ENCODE measurements at regions not wholly inside any gene's neighbourhood (a gene's known extent, or its start where the extent isn't known, plus 50 kb on each side); places are given as distances from the start of the nearest gene placed in this dataset.

GRCh38 chr16:26708428-26708827, 358.3 kb upstream of the C16orf82 start:
- no peaks in the 10 kb centered on the region for H3K27me3 ChIP-seq (replicated peaks; ENCODE audit: insufficient read depth)
- H3K79me2 ChIP-seq (ENCODE audit: insufficient read depth): no peaks in the 10 kb centered on the region
- H3K4me2 ChIP-seq (ENCODE audit: unreplicated experiment): no peak overlapping the region
- H3K9ac ChIP-seq: no peak overlapping the region
- H3F3A ChIP-seq (ENCODE audit: insufficient read depth): no peaks in the 10 kb centered on the region
- no peak overlapping the region for H2AFZ ChIP-seq
- peak; percentile 4 for DNase-seq
- no peaks in the 10 kb centered on the region for H3K9me2 ChIP-seq (ENCODE audit: insufficient read depth)
- H3K27ac ChIP-seq: no peak overlapping the region
- TF ChIP-seq EZH2phosphoT487 (IDR thresholded peaks at IDR 0.05; ENCODE audit: insufficient read depth, low read depth) (no peak), EZH2 (IDR thresholded peaks at IDR 0.05; ENCODE audit: insufficient read depth, poor library complexity, severe bottlenecking) (no peak)
- 33 to 49% methylated on average over 2 of the region's 2 CpGs for WGBS, 2 experiments (ENCODE audit: low coverage in 1 of 2, low lambda C conversion rate in 2 of 2, missing lambda C conversion rate in 2 of 2)
- no peaks in the 10 kb centered on the region for H3K4me1 ChIP-seq (ENCODE audit: insufficient read depth)
- no peaks in the 10 kb centered on the region for H3K36me3 ChIP-seq (ENCODE audit: low read depth)
- no peak overlapping the region for H3K4me3 ChIP-seq
- in situ Hi-C loops (cut with MboI): no loop called here
- H3K9me3 ChIP-seq (ENCODE audit: low read depth): no peaks in the 10 kb centered on the region
- H4K20me1 ChIP-seq (ENCODE audit: insufficient read depth): no peaks in the 10 kb centered on the region

- no peaks in the 10 kb centered on the region for H3K27me3 ChIP-seq (replicated peaks; ENCODE audit: insufficient read depth)
- no peak for DNase-seq
- TF ChIP-seq EZH2 (IDR thresholded peaks at IDR 0.05; ENCODE audit: insufficient read depth, poor library complexity, severe bottlenecking) (no peak), EZH2phosphoT487 (IDR thresholded peaks at IDR 0.05; ENCODE audit: insufficient read depth, low read depth) (no peak)
- H3K9ac ChIP-seq: no peak overlapping the region
- no peaks in the 10 kb centered on the region for H3F3A ChIP-seq (ENCODE audit: insufficient read depth)
- no peaks in the 10 kb centered on the region for H3K36me3 ChIP-seq (ENCODE audit: low read depth)
- H4K20me1 ChIP-seq (ENCODE audit: insufficient read depth): no peaks in the 10 kb centered on the region
- H3K27ac ChIP-seq: no peak overlapping the region
- in situ Hi-C loops (cut with MboI): no loop called here
- H3K79me2 ChIP-seq (ENCODE audit: insufficient read depth): no peaks in the 10 kb centered on the region
- no peak overlapping the region for H2AFZ ChIP-seq
- no peaks in the 10 kb centered on the region for H3K9me3 ChIP-seq (ENCODE audit: low read depth)
- H3K4me3 ChIP-seq: no peak overlapping the region
- H3K4me2 ChIP-seq (ENCODE audit: unreplicated experiment): no peak overlapping the region
- WGBS, 2 experiments (ENCODE audit: low coverage in 1 of 2, low lambda C conversion rate in 2 of 2, missing lambda C conversion rate in 2 of 2): 70 to 75% methylated on average over 6 of the region's 6 CpGs
- H3K4me1 ChIP-seq (ENCODE audit: insufficient read depth): no peaks in the 10 kb centered on the region
- no peaks in the 10 kb centered on the region for H3K9me2 ChIP-seq (ENCODE audit: insufficient read depth)
These were observed 357.6 kb upstream of the C16orf82 start for GRCh38 chr16:26709175-26709574.

- no peak overlapping the region for H2AFZ ChIP-seq
- TF ChIP-seq EZH2phosphoT487 (IDR thresholded peaks at IDR 0.05; ENCODE audit: insufficient read depth, low read depth) (no peak), EZH2 (IDR thresholded peaks at IDR 0.05; ENCODE audit: insufficient read depth, poor library complexity, severe bottlenecking) (no peak)
- H3K79me2 ChIP-seq (ENCODE audit: insufficient read depth): no peaks in the 10 kb centered on the region
- H3K27me3 ChIP-seq (replicated peaks; ENCODE audit: insufficient read depth): no peaks in the 10 kb centered on the region
- no peaks in the 10 kb centered on the region for H3K36me3 ChIP-seq (ENCODE audit: low read depth)
- in situ Hi-C loops (cut with MboI): no loop called here
- H3K9me2 ChIP-seq (ENCODE audit: insufficient read depth): no peaks in the 10 kb centered on the region
- no peak overlapping the region for H3K9ac ChIP-seq
- no peaks in the 10 kb centered on the region for H3K4me1 ChIP-seq (ENCODE audit: insufficient read depth)
- H3K4me3 ChIP-seq: no peak overlapping the region
- no peak overlapping the region for H3K4me2 ChIP-seq (ENCODE audit: unreplicated experiment)
- DNase-seq: no peak
- H3K9me3 ChIP-seq (ENCODE audit: low read depth): no peaks in the 10 kb centered on the region
- H3K27ac ChIP-seq: no peak overlapping the region
- H4K20me1 ChIP-seq (ENCODE audit: insufficient read depth): no peaks in the 10 kb centered on the region
- H3F3A ChIP-seq (ENCODE audit: insufficient read depth): no peaks in the 10 kb centered on the region
- WGBS, 2 experiments (ENCODE audit: low coverage in 1 of 2, low lambda C conversion rate in 2 of 2, missing lambda C conversion rate in 2 of 2): 83 to 92% methylated on average over 1 to 2 of the region's 2 CpGs
These were observed 357.0 kb upstream of the C16orf82 start for GRCh38 chr16:26709754-26710153.

- no peak overlapping the region for H3K4me3 ChIP-seq
- in situ Hi-C loops (cut with MboI): no loop called here
These were observed 356.3 kb upstream of the C16orf82 start for GRCh38 chr16:26710450-26710849.

GRCh38 chr16:26712876-26713275, 353.9 kb upstream of the C16orf82 start:
- Histone ChIP-seq H3K9me2 (ENCODE audit: insufficient read depth) (no peaks in the 10 kb centered on the region), H3K4me3 (no peak overlapping the region), H3F3A (ENCODE audit: insufficient read depth) (no peaks in the 10 kb centered on the region), H3K36me3 (ENCODE audit: low read depth) (no peaks in the 10 kb centered on the region), H2AFZ (no peak overlapping the region), H3K27me3 (replicated peaks; ENCODE audit: insufficient read depth) (no peaks in the 10 kb centered on the region), H3K79me2 (ENCODE audit: insufficient read depth) (no peaks in the 10 kb centered on the region), H3K27ac (no peak overlapping the region), H3K9ac (no peak overlapping the region), H4K20me1 (ENCODE audit: insufficient read depth) (no peaks in the 10 kb centered on the region), H3K9me3 (ENCODE audit: low read depth) (no peaks in the 10 kb centered on the region), H3K4me2 (ENCODE audit: unreplicated experiment) (no peak overlapping the region), H3K4me1 (ENCODE audit: insufficient read depth) (no peaks in the 10 kb centered on the region)
- DNase-seq: no peak
- TF ChIP-seq EZH2phosphoT487 (IDR thresholded peaks at IDR 0.05; ENCODE audit: insufficient read depth, low read depth) (no peak), EZH2 (IDR thresholded peaks at IDR 0.05; ENCODE audit: insufficient read depth, poor library complexity, severe bottlenecking) (no peak)
- in situ Hi-C loops (cut with MboI): no loop called here
- 13 to 23% methylated on average over 6 of the region's 6 CpGs for WGBS, 2 experiments (ENCODE audit: low coverage in 1 of 2, low lambda C conversion rate in 2 of 2, missing lambda C conversion rate in 2 of 2)

More at GRCh38 chr16:26710450-26710849, 356.3 kb upstream of the C16orf82 start:
- no peak for DNase-seq
- no peak for TF ChIP-seq EZH2phosphoT487 (IDR thresholded peaks at IDR 0.05; ENCODE audit: insufficient read depth, low read depth)
- H3K27me3 ChIP-seq (replicated peaks; ENCODE audit: insufficient read depth): no peaks in the 10 kb centered on the region
- H3K79me2 ChIP-seq (ENCODE audit: insufficient read depth): no peaks in the 10 kb centered on the region
- H3K4me1 ChIP-seq (ENCODE audit: insufficient read depth): no peaks in the 10 kb centered on the region
- no peaks in the 10 kb centered on the region for H3F3A ChIP-seq (ENCODE audit: insufficient read depth)
- H3K27ac ChIP-seq: no peak overlapping the region
- no peaks in the 10 kb centered on the region for H3K9me3 ChIP-seq (ENCODE audit: low read depth)
- no peak overlapping the region for H2AFZ ChIP-seq
- no peak overlapping the region for H3K4me2 ChIP-seq (ENCODE audit: unreplicated experiment)
- no peaks in the 10 kb centered on the region for H3K36me3 ChIP-seq (ENCODE audit: low read depth)
- WGBS, 2 experiments (ENCODE audit: low coverage in 1 of 2, low lambda C conversion rate in 2 of 2, missing lambda C conversion rate in 2 of 2): 5 to 9% methylated on average over 4 of the region's 4 CpGs
- no peaks in the 10 kb centered on the region for H3K9me2 ChIP-seq (ENCODE audit: insufficient read depth)
- H4K20me1 ChIP-seq (ENCODE audit: insufficient read depth): no peaks in the 10 kb centered on the region
- no peak overlapping the region for H3K9ac ChIP-seq
